H9 (cell line): ENCODE measurements at regions not wholly inside any gene's neighbourhood (a gene's known extent, or its start where the extent isn't known, plus 50 kb on each side); places are given as distances from the start of the nearest gene placed in this dataset.

ENCODE experiments used
- DNase-seq: peaks from one replicate; pipeline ENCODE4 v3.0.0-alpha.2; 2017
- H2AFZ ChIP-seq: one replicate; pipeline ENCODE4 v1.6.1; 2013; ENCODE audit warnings: mild to moderate bottlenecking, low read length, control low read depth, moderate library complexity
- H2AK5ac ChIP-seq: 2 replicates; pipeline ENCODE4 v1.6.1; 2013; ENCODE audit warnings: low read length, control low read depth, mixed read lengths; ENCODE audit not compliant: insufficient read length
- H2BK120ac ChIP-seq: one replicate; pipeline ENCODE4 v1.6.1; 2013; ENCODE audit warnings: low read depth, mild to moderate bottlenecking, low read length, control low read depth, inconsistent platforms; ENCODE audit not compliant: poor library complexity, severe bottlenecking
- H2BK12ac ChIP-seq: 2 replicates; pipeline ENCODE4 v1.6.1; 2013; ENCODE audit warnings: low read length, control low read depth, mixed read lengths, low read depth; ENCODE audit not compliant: insufficient read length
- H2BK15ac ChIP-seq: 2 replicates; pipeline ENCODE4 v1.6.1; 2013; ENCODE audit warnings: low read depth, low read length, control low read depth
- H2BK20ac ChIP-seq: one replicate; pipeline ENCODE4 v1.6.1; 2013; ENCODE audit warnings: low read depth, mild to moderate bottlenecking, low read length, control low read depth, inconsistent platforms; ENCODE audit not compliant: poor library complexity, severe bottlenecking
- H2BK5ac ChIP-seq: 2 replicates; pipeline ENCODE4 v1.6.1; 2013; ENCODE audit warnings: low read length, control low read depth, mixed read lengths; ENCODE audit not compliant: insufficient read length
- H3K14ac ChIP-seq: 2 replicates; pipeline ENCODE4 v1.6.1; 2013; ENCODE audit warnings: low read length, control low read depth; ENCODE audit not compliant: insufficient read depth
- H3K18ac ChIP-seq: 2 replicates; pipeline ENCODE4 v1.6.1; 2013; ENCODE audit warnings: low read depth, mild to moderate bottlenecking, mixed read lengths, low read length, control low read depth; ENCODE audit not compliant: insufficient read length
- H3K23ac ChIP-seq: 2 replicates; pipeline ENCODE4 v1.6.1; 2013; ENCODE audit warnings: low read length, control low read depth, mixed read lengths, low read depth; ENCODE audit not compliant: insufficient read length
- H3K23me2 ChIP-seq: 2 replicates; pipeline ENCODE4 v1.6.1; 2013; ENCODE audit warnings: low read depth, mild to moderate bottlenecking, mixed read lengths, low read length, control low read depth; ENCODE audit not compliant: insufficient read length, poor library complexity, severe bottlenecking
- H3K27ac ChIP-seq: 2 replicates; pipeline ENCODE4 v1.5.1; 2013; ENCODE audit warnings: low read length, control low read depth, mixed read lengths, low read depth; ENCODE audit not compliant: insufficient read length
- H3K27me3 ChIP-seq: 2 replicates; pipeline ENCODE4 v1.6.1; 2013; ENCODE audit warnings: low read length, control low read depth, inconsistent platforms; ENCODE audit not compliant: insufficient read depth
- H3K4ac ChIP-seq: 2 replicates; pipeline ENCODE4 v1.6.1; 2013; ENCODE audit warnings: low read depth, mild to moderate bottlenecking, control low read depth, inconsistent platforms, low read length, moderate library complexity
- H3K4me1 ChIP-seq: 2 replicates; pipeline ENCODE4 v1.6.1; 2013; ENCODE audit warnings: low read length, control low read depth, inconsistent platforms; ENCODE audit not compliant: insufficient read depth
- H3K4me2 ChIP-seq: 2 replicates; pipeline ENCODE4 v1.6.1; 2013; ENCODE audit warnings: low read length, control low read depth, mixed read lengths; ENCODE audit not compliant: insufficient read length, insufficient read depth
- H3K56ac ChIP-seq: 2 replicates; pipeline ENCODE4 v1.6.1; 2013; ENCODE audit warnings: low read depth, mild to moderate bottlenecking, mixed read lengths, low read length, control low read depth; ENCODE audit not compliant: insufficient read length
- H3K79me1 ChIP-seq: 2 replicates; pipeline ENCODE4 v1.6.1; 2013; ENCODE audit warnings: low read depth, mild to moderate bottlenecking, moderate library complexity, low read length, control low read depth, inconsistent platforms; ENCODE audit not compliant: insufficient read depth, poor library complexity, severe bottlenecking
- H3K79me2 ChIP-seq: 2 replicates; pipeline ENCODE4 v1.6.1; 2013; ENCODE audit warnings: low read length, control low read depth, inconsistent platforms; ENCODE audit not compliant: insufficient read depth
- H3K9ac ChIP-seq: 2 replicates; pipeline ENCODE4 v1.6.1; 2013; ENCODE audit warnings: low read length, control low read depth, mixed read lengths; ENCODE audit not compliant: insufficient read length; ENCODE audit errors: extremely low read depth
- H3K9me3 ChIP-seq: one replicate; pipeline ENCODE4 v1.6.1; 2013; ENCODE audit warnings: low read depth, low read length, inconsistent platforms; ENCODE audit not compliant: control insufficient read depth
- H3T11ph ChIP-seq: one replicate; pipeline ENCODE4 v1.6.1; 2013; ENCODE audit warnings: mild to moderate bottlenecking, low read length, control low read depth, inconsistent platforms
- H4K20me1 ChIP-seq: one replicate; pipeline ENCODE4 v1.6.1; 2013; ENCODE audit not compliant: control insufficient read depth, insufficient read length, insufficient read depth
- H4K5ac ChIP-seq: 2 replicates; pipeline ENCODE4 v1.6.1; 2013; ENCODE audit warnings: low read depth, mild to moderate bottlenecking, mixed read lengths, low read length, control low read depth; ENCODE audit not compliant: insufficient read length
- H4K8ac ChIP-seq: replicated peaks from 2 replicates; pipeline ENCODE4 v1.6.1; 2013; ENCODE audit warnings: low read length, control low read depth, mixed read lengths, low read depth; ENCODE audit not compliant: insufficient read length
- H4K91ac ChIP-seq: 2 replicates; pipeline ENCODE4 v1.6.1; 2013; ENCODE audit warnings: low read depth, mild to moderate bottlenecking, moderate library complexity, mixed read lengths, low read length, control low read depth; ENCODE audit not compliant: insufficient read length
- H3K27ac Mint-ChIP-seq, 3 experiments: 2 replicates in 2 of 3; 3 replicates in 1 of 3; pipeline ENCODE4 v1.8.0; 2020 to 2021; ENCODE audit warnings: mixed read lengths in 3 of 3, mild to moderate bottlenecking in 1 of 3, moderate library complexity in 1 of 3
- H3K27me3 Mint-ChIP-seq: 2 replicates; pipeline ENCODE4 v1.8.0; 2021; ENCODE audit warnings: low read depth, mild to moderate bottlenecking, moderate library complexity, mixed read lengths
- H3K36me3 Mint-ChIP-seq, 3 experiments: 2 replicates in 2 of 3; 3 replicates in 1 of 3; pipeline ENCODE4 v1.8.0; 2020 to 2021; ENCODE audit warnings: low read depth in 3 of 3, mixed read lengths in 3 of 3; ENCODE audit not compliant: insufficient read depth in 1 of 3
- H3K4me1 Mint-ChIP-seq, 2 experiments: 2 replicates each; pipeline ENCODE4 v1.8.0; 2020; ENCODE audit warnings: mixed read lengths in 2 of 2
- H3K4me3 Mint-ChIP-seq, 2 experiments: 2 replicates in 1 of 2; 3 replicates in 1 of 2; pipeline ENCODE4 v1.8.0; 2020 to 2021; ENCODE audit warnings: mild to moderate bottlenecking in 2 of 2, mixed read lengths in 2 of 2, moderate library complexity in 1 of 2
- H3K9me3 Mint-ChIP-seq, 2 experiments: 2 replicates in 1 of 2; 3 replicates in 1 of 2; pipeline ENCODE4 v1.8.0; 2020; ENCODE audit warnings: mild to moderate bottlenecking in 2 of 2, mixed read lengths in 2 of 2, moderate library complexity in 1 of 2
- CTCF ChIP-seq: fragments of 200-600 bp; sonication (generic); conservative IDR thresholded peaks from 3 replicates; pipeline ENCODE4 v1.8.0; 2021; ENCODE audit warnings: antibody characterized with exemption, mild to moderate bottlenecking
- WGBS: extraction: QIAGEN DNeasy Blood & Tissue Kit; methylation state at CpG from one replicate; pipeline ENCODE4 v1.1.7; 2013; ENCODE audit warnings: missing lambda C conversion rate, low lambda C conversion rate, mixed read lengths; ENCODE audit not compliant: insufficient read length; ENCODE audit errors: extremely low coverage; 5-methylcytosine and 5-hydroxymethylcytosine counted together

GRCh38 chr13:40228496-40228895, 437.9 kb downstream of the FOXO1 start:
- Histone ChIP-seq H2AFZ (no peak overlapping the region), H3K4me2 (no peak overlapping the region), H3K79me1 (no peaks in the 10 kb centered on the region)

More at GRCh38 chr13:40228496-40228895, 437.9 kb downstream of the FOXO1 start:
- Mint-ChIP-seq H3K27me3 (no peaks in the 10 kb centered on the region; the same call in 1 of the 2 replicates), H3K27ac (no peak overlapping the region), H3K4me1 (peaks cover 10 to 12% of the 10 kb centered on the region in 2 experiments), H3K9me3 (no peaks in the 10 kb centered on the region), H3K36me3 (no peaks in the 10 kb centered on the region; a peak in 1 of 7 replicates), H3K4me3 (no peak overlapping the region)
- Histone ChIP-seq H3K23ac (no peak overlapping the region), H3K9ac (no peak overlapping the region), H2BK120ac (no peak overlapping the region), H2AK5ac (no peak overlapping the region), H2BK15ac (no peak overlapping the region), H2BK5ac (no peak overlapping the region), H3K27ac (no peak overlapping the region), H3K23me2 (no peaks in the 10 kb centered on the region), H3K9me3 (no peaks in the 10 kb centered on the region), H3K56ac (no peak overlapping the region), H3K18ac (no peak overlapping the region), H3K4ac (no peak overlapping the region), H3K79me2 (no peaks in the 10 kb centered on the region), H4K5ac (no peak overlapping the region), H4K91ac (no peak overlapping the region), H2BK20ac (no peak overlapping the region), H2BK12ac (no peak overlapping the region), H4K20me1 (no peaks in the 10 kb centered on the region), H3K27me3 (no peaks in the 10 kb centered on the region), H4K8ac (no peak overlapping the region), H3T11ph (no peak overlapping the region), H3K14ac (no peak overlapping the region), H3K4me1 (no peaks in the 10 kb centered on the region)
- WGBS, result no CpG with 5 or more reads among the region's 4 CpGs
- no peak for DNase-seq
- TF ChIP-seq CTCF, result no peak
